T-cell (primary cell): ENCODE measurements at regions not wholly inside any gene's neighbourhood (a gene's known extent, or its start where the extent isn't known, plus 50 kb on each side); places are given as distances from the start of the nearest gene placed in this dataset.

Experiments used
- ATAC-seq, 4 experiments: fragments of 200-7000 bp in 3 of 4; fragments of 150-1000 bp in 1 of 4; cut with Tn5 transposase; replicated peaks in 1 of 4; 1 replicate in 3 of 4; 2 replicates in 1 of 4; pipeline ENCODE4 v1.10.0; 2021; ENCODE audit warnings: moderate library complexity in 3 of 4, mild to moderate bottlenecking in 2 of 4, moderate number of reproducible peaks in 1 of 4
- CTCF ChIA-PET, 2 donors: fragments of 300-600 bp; sonication (Branson Sonifier 250); formaldehyde crosslinking; loops; one replicate each; lab custom pipeline; 2022; ENCODE audit warnings: antibody characterized with exemption in 2 of 2; lab: Charles Lee
- POLR2A ChIA-PET, 2 donors: fragments of 300-600 bp; sonication (Branson Sonifier 250); formaldehyde crosslinking; loops; one replicate each; lab custom pipeline; 2022; ENCODE audit warnings: antibody characterized with exemption in 2 of 2; lab: Charles Lee
- DNase-seq, 35 experiments: peaks; one replicate each; pipeline versions ENCODE4 v3.0.0 to v3.0.0-alpha.2; 2013 to 2023
- H3K27ac ChIP-seq: one replicate; pipeline ENCODE4 v1.5.1; 2013; ENCODE audit warnings: low read length
- H3K27me3 ChIP-seq, 2 experiments: replicated peaks in 1 of 2; 1 replicate in 1 of 2; 2 replicates in 1 of 2; pipeline versions ENCODE4 v1.6.1 to v1.7.0; 2013; ENCODE audit warnings: low read length in 1 of 2, mixed read lengths in 1 of 2; ENCODE audit not compliant: control insufficient read depth in 2 of 2, insufficient read depth in 2 of 2; ENCODE audit errors: extremely low read depth in 1 of 2
- H3K36me3 ChIP-seq, 2 donors: 1 replicate in 1 of 2; 2 replicates in 1 of 2; pipeline versions ENCODE4 v1.6.1 to v1.7.0; 2013; ENCODE audit warnings: low read length in 1 of 2; ENCODE audit not compliant: control insufficient read depth in 2 of 2, insufficient read depth in 1 of 2; ENCODE audit errors: extremely low read depth in 1 of 2
- H3K4me1 ChIP-seq, 2 experiments: 1 replicate in 1 of 2; 2 replicates in 1 of 2; pipeline versions ENCODE4 v1.6.1 to v1.7.0; 2013; ENCODE audit warnings: low read length in 2 of 2, mixed read lengths in 1 of 2; ENCODE audit not compliant: insufficient read depth in 2 of 2, control insufficient read depth in 1 of 2; ENCODE audit errors: extremely low read depth in 1 of 2
- H3K4me3 ChIP-seq, 2 donors: 1 replicate in 1 of 2; 2 replicates in 1 of 2; pipeline versions ENCODE4 v1.5.1 to v1.7.0; 2013; ENCODE audit warnings: mild to moderate bottlenecking in 2 of 2, low read length in 1 of 2, moderate library complexity in 1 of 2; ENCODE audit not compliant: control insufficient read depth in 1 of 2; ENCODE audit errors: extremely low read depth in 1 of 2
- H3K9me3 ChIP-seq: 2 replicates; pipeline ENCODE4 v1.7.0; 2013
- H3K27ac Mint-ChIP-seq, 2 donors: one replicate each; pipeline ENCODE4 v1.8.0; 2020 to 2021; ENCODE audit warnings: mild to moderate bottlenecking in 2 of 2, mixed read lengths in 2 of 2
- H3K27me3 Mint-ChIP-seq, 2 donors: one replicate each; pipeline ENCODE4 v1.8.0; 2021 to 2022; ENCODE audit warnings: mixed read lengths in 2 of 2
- H3K36me3 Mint-ChIP-seq: one replicate; pipeline ENCODE4 v1.8.0; 2021; ENCODE audit warnings: mixed read lengths
- H3K4me1 Mint-ChIP-seq, 3 donors: one replicate each; pipeline ENCODE4 v1.8.0; 2020 to 2022; ENCODE audit warnings: mixed read lengths in 3 of 3, mild to moderate bottlenecking in 1 of 3
- H3K4me3 Mint-ChIP-seq, 3 donors: one replicate each; pipeline ENCODE4 v1.8.0; 2020 to 2022; ENCODE audit warnings: mild to moderate bottlenecking in 3 of 3, mixed read lengths in 3 of 3, moderate library complexity in 3 of 3
- H3K9me3 Mint-ChIP-seq, 3 donors: one replicate each; pipeline ENCODE4 v1.8.0; 2020 to 2022; ENCODE audit warnings: mixed read lengths in 3 of 3
- WGBS: methylation state at CpG from one replicate; pipeline ENCODE4 v1.1.5; 2013; ENCODE audit warnings: missing lambda C conversion rate; ENCODE audit not compliant: insufficient coverage; 5-methylcytosine and 5-hydroxymethylcytosine counted together

DNA sequence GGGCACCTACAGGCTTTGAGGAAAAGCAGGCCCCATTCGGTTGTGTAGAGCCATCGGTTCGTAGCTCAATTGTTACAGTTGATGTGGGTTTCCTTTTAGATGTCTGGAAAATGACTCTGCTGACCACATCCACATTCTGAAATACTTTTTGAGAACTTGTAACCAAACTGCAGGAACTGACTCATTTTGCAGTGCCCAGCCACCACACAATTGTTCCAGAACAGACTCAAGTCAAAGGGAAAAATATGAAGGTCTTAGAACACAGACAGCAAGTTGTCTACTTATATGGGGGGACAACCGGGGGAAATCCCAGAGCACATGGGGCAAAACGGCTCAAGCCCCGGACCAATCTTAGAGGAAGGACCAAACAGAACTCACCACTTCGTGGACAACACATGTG, 557.6 kb upstream of the DIPK2B start:
- no peaks in the 10 kb centered on the region for H3K36me3 ChIP-seq
- ChIA-PET CTCF (interaction anchor here in 1 of 2 donors (1.4 to 1.7 kb wide), 2 partner anchors 11 to 43 kb away, joined by 3 to 4 read pairs; no protein-coding TSS in a partner anchor), POLR2A (interaction anchor here in 1 of 2 donors (0.6 to 1.1 kb wide), 4 partner anchors 8 to 887 kb away, joined by 3 to 6 read pairs (median 3); no protein-coding TSS in a partner anchor)
- no peaks in the 10 kb centered on the region for H3K9me3 Mint-ChIP-seq
- H3K27ac Mint-ChIP-seq, result peak overlapping the region; percentile 80 to 97
- no CpG with 5 or more reads among the region's 7 CpGs for WGBS
- peaks cover 24 to 42% of the 10 kb centered on the region in 2 experiments for H3K4me1 ChIP-seq
- ATAC-seq, result peak; percentile 13 to 53 (median 46)
- H3K36me3 Mint-ChIP-seq, result peaks cover 3% of the 10 kb centered on the region
- peak in 13 of 35 experiments; percentile 1 to 56 (median 14) for DNase-seq
- peak overlapping the region; percentile 48 to 81 (median 54) for H3K4me3 Mint-ChIP-seq
- H3K27ac ChIP-seq, result peak overlapping the region; percentile 84
- H3K4me1 Mint-ChIP-seq, result peaks cover 54 to 77% (median 59%) of the 10 kb centered on the region in 3 donors
- no peaks in the 10 kb centered on the region for H3K27me3 ChIP-seq
- H3K9me3 ChIP-seq, result no peaks in the 10 kb centered on the region
- H3K27me3 Mint-ChIP-seq, result peaks cover 0 to 7% of the 10 kb centered on the region in 2 donors
- peak overlapping the region in 1 of 2 donors; percentile 10 for H3K4me3 ChIP-seq

DNA sequence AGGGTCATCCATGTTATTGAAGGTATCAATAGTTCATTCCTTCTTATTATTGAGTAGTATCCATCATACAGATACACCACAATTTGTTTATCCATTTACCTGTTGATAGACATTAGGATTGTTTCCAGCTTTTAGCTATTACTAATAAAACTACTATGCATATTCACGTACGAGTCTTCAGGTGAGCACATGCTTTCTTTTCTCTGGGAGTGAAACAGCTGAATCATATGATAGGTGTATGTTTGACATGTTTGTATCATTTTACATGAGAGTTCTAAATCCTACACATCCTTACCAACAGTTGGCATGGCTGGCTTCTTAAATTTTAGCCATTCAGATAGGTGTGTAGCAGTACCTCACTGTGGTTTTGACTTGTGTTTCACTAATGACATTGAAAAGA, 556.6 kb upstream of the DIPK2B start:
- CTCF ChIA-PET, result no interaction called here
- Mint-ChIP-seq H3K4me3 (peak overlapping the region in 1 of 3 donors; percentile 9), H3K4me1 (peaks cover 47 to 66% (median 51%) of the 10 kb centered on the region in 3 donors)

DNA sequence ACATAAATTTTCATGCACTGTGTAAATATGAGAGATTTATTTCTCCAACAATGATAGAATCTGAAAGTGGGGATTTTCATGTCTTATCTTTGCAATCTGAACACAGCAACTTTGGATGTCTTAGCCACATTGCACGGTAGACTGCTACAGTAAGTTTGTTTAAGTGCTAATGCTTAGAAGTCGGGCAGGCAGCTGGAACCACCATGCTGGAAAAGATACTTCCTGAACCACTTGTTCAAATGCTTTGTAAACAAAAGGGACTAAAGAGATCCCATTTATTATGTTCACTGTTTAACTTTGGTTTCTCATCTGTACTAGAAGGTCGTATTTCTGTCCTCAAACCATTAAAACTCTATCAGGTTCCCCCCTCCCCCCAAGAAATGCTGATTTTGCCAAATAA, 555.9 kb upstream of the DIPK2B start:
- ATAC-seq (no peak), DNase-seq (peak in 1 of 35 experiments; percentile 53)
- Mint-ChIP-seq H3K27ac (peak overlapping the region in 1 of 2 donors; percentile 52), H3K9me3 (no peaks in the 10 kb centered on the region), H3K36me3 (no peaks in the 10 kb centered on the region), H3K27me3 (peaks cover 0 to 7% of the 10 kb centered on the region in 2 donors), H3K4me1 (peaks cover 41 to 59% (median 47%) of the 10 kb centered on the region in 3 donors), H3K4me3 (no peak overlapping the region)
- H3K27ac ChIP-seq, result no peak overlapping the region
- CTCF ChIA-PET, result no interaction called here
- no peaks in the 10 kb centered on the region for H3K9me3 ChIP-seq
- no peak overlapping the region for H3K4me3 ChIP-seq
- peaks cover 27 to 44% of the 10 kb centered on the region in 2 experiments for H3K4me1 ChIP-seq
- no CpG with 5 or more reads among the region's 3 CpGs for WGBS
- no peaks in the 10 kb centered on the region for H3K27me3 ChIP-seq
- no peaks in the 10 kb centered on the region for H3K36me3 ChIP-seq
- POLR2A ChIA-PET, result no interaction called here

More for the DNA sequence above, 556.6 kb upstream of the DIPK2B start:
- ATAC-seq, result no peak
- Histone ChIP-seq H3K27ac (no peak overlapping the region), H3K36me3 (no peaks in the 10 kb centered on the region), H3K27me3 (no peaks in the 10 kb centered on the region), H3K9me3 (no peaks in the 10 kb centered on the region), H3K4me3 (no peak overlapping the region), H3K4me1 (peaks cover 27 to 44% of the 10 kb centered on the region in 2 experiments)
- WGBS, result no CpG with 5 or more reads among the region's 2 CpGs
- Mint-ChIP-seq H3K36me3 (peaks cover 3% of the 10 kb centered on the region), H3K9me3 (no peaks in the 10 kb centered on the region), H3K27ac (peak overlapping the region in 1 of 2 donors; percentile 23), H3K27me3 (peaks cover 0 to 7% of the 10 kb centered on the region in 2 donors)
- POLR2A ChIA-PET, result interaction anchor here in 1 of 2 donors (0.6 kb wide), 1 partner anchor 90 kb away, joined by 3 read pairs; no protein-coding TSS in a partner anchor
- DNase-seq, result no peak

DNA sequence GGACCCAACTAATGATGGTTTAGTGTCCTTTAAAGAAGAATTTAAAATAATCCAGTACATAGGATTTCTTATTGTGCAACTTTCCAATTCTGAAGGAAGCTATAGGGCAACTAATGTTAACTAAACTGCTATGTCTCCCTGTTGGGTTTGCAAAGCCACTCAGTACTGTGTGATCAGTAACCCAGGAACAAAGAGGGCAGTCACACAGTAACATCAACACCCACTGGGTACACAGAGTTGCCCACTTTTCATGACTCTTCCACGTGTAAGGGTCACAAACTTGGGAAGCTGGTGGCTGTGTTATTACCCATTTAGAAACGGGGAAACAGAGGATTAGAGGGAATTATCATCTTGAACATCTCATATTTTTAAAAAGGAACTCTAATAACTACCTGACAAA, 555.0 kb upstream of the DIPK2B start:
- no peaks in the 10 kb centered on the region for H3K36me3 Mint-ChIP-seq
- CTCF ChIA-PET, result no interaction called here
- peaks cover 27 to 43% of the 10 kb centered on the region in 2 experiments for H3K4me1 ChIP-seq

DNA sequence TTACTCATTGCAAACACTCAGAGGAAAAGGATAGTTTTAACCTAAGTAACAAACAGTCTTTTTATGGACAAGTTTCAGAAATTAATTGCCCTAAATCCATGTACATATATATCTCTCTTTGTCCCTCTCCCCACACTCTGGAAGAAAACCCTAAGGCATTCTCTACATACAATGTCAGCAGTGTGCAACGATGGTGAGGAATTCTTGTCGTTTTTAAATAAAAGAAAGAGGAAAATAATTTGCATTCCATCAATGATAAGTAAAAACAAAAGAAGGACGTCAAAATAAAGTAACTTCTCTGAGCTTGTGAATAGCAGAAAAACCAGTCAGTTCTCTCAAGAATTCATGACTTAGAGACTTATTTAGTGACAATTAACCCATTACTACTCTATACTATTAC, 550.5 kb upstream of the DIPK2B start:
- H3K27me3 ChIP-seq, result no peaks in the 10 kb centered on the region
- peaks cover 10 to 19% of the 10 kb centered on the region in 2 experiments for H3K4me1 ChIP-seq
- no CpG with 5 or more reads among the region's 3 CpGs for WGBS
- Mint-ChIP-seq H3K9me3 (no peaks in the 10 kb centered on the region), H3K27ac (no peak overlapping the region), H3K4me1 (peaks cover 4 to 34% (median 15%) of the 10 kb centered on the region in 3 donors), H3K4me3 (no peak overlapping the region), H3K36me3 (peaks cover 4% of the 10 kb centered on the region), H3K27me3 (peaks cover 0 to 2% of the 10 kb centered on the region in 2 donors)
- ChIA-PET CTCF (no interaction called here), POLR2A (no interaction called here)
- no peaks in the 10 kb centered on the region for H3K9me3 ChIP-seq
- H3K27ac ChIP-seq, result no peak overlapping the region
- ATAC-seq (no peak), DNase-seq (no peak)
- no peak overlapping the region for H3K4me3 ChIP-seq
- H3K36me3 ChIP-seq, result peaks cover 0 to 5% of the 10 kb centered on the region in 2 donors

More for the DNA sequence above, 555.0 kb upstream of the DIPK2B start:
- Histone ChIP-seq H3K4me3 (no peak overlapping the region), H3K9me3 (no peaks in the 10 kb centered on the region), H3K27ac (no peak overlapping the region), H3K27me3 (no peaks in the 10 kb centered on the region), H3K36me3 (no peaks in the 10 kb centered on the region)
- peak overlapping the region in 1 of 2 donors; percentile 61 for H3K27ac Mint-ChIP-seq
- ATAC-seq, result no peak
- POLR2A ChIA-PET, result interaction anchor here in 1 of 2 donors (0.6 kb wide), 1 partner anchor 678 kb away, joined by 3 read pairs; no protein-coding TSS in a partner anchor
- peak overlapping the region in 1 of 3 donors; percentile 43 for H3K4me3 Mint-ChIP-seq
- DNase-seq, result no peak
- H3K9me3 Mint-ChIP-seq, result no peaks in the 10 kb centered on the region
- peaks cover 38 to 53% (median 42%) of the 10 kb centered on the region in 3 donors for H3K4me1 Mint-ChIP-seq
- H3K27me3 Mint-ChIP-seq, result peaks cover 0 to 5% of the 10 kb centered on the region in 2 donors
- no CpG with 5 or more reads among the region's 2 CpGs for WGBS

DNA sequence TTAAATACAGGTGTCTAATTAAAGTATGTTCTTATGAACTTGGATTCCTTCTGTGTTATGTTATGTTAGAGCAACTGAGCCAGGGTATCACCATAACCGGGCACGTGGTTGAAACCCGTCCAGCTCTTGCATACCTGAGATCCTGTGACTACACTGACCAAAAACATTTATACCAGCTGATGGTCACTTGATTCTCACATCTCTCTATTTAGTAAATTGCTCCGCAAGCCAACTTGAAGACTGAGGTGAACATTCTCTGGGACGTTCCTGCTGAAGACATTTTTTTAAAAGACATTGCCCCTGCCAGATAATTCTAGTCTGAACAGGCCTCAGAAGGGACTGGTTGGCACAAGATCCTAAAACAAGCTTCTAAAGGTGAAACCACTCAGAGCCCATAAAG, 550.0 kb upstream of the DIPK2B start:
- peaks cover 10 to 19% of the 10 kb centered on the region in 2 experiments for H3K4me1 ChIP-seq
- WGBS, result no CpG with 5 or more reads among the region's 5 CpGs
- H3K9me3 ChIP-seq, result no peaks in the 10 kb centered on the region
- peaks cover 9% of the 10 kb centered on the region for H3K36me3 Mint-ChIP-seq
- no peak overlapping the region for H3K27ac Mint-ChIP-seq
- ChIA-PET CTCF (no interaction called here), POLR2A (no interaction called here)
- H3K4me3 Mint-ChIP-seq, result no peak overlapping the region
- no peak for ATAC-seq
- no peak for DNase-seq
- H3K27me3 ChIP-seq, result no peaks in the 10 kb centered on the region
- peaks cover 0 to 3% of the 10 kb centered on the region in 2 donors for H3K27me3 Mint-ChIP-seq
- H3K9me3 Mint-ChIP-seq, result no peaks in the 10 kb centered on the region
- no peak overlapping the region for H3K27ac ChIP-seq
- no peak overlapping the region for H3K4me3 ChIP-seq
- H3K36me3 ChIP-seq, result peaks cover 0 to 6% of the 10 kb centered on the region in 2 donors
- H3K4me1 Mint-ChIP-seq, result peaks cover under 1 to 29% (median 10%) of the 10 kb centered on the region in 3 donors
